HG03521 (cell line): ENCODE measurements at regions not wholly inside any gene's neighbourhood (a gene's known extent, or its start where the extent isn't known, plus 50 kb on each side); places are given as distances from the start of the nearest gene placed in this dataset.

Source experiments
- ATAC-seq: cut with Tn5 transposase; IDR thresholded peaks from one replicate; pipeline ENCODE4 v1.9.1; 2021; ENCODE audit warnings: mild to moderate bottlenecking, moderate library complexity; ENCODE audit not compliant: unreplicated experiment

- no peak for ATAC-seq
These were observed 355.0 kb downstream of the CDH26 start for GRCh38 chr20:60313191-60313590.

GRCh38 chr20:60313614-60314013 lies 355.4 kb downstream of the CDH26 start:
- no peak for ATAC-seq

GRCh38 chr20:60314727-60315126 lies 356.5 kb downstream of the CDH26 start:
- no peak for ATAC-seq

GRCh38 chr20:60316476-60317158 lies 358.4 kb downstream of the CDH26 start:
- ATAC-seq, result no peak

- no peak for ATAC-seq
These were observed 359.2 kb downstream of the CDH26 start for GRCh38 chr20:60317401-60317800.

- ATAC-seq, result no peak
These were observed 363.4 kb downstream of the CDH26 start for GRCh38 chr20:60321601-60322000.

GRCh38 chr20:60326821-60327220 lies 368.6 kb downstream of the CDH26 start:
- ATAC-seq, result no peak

- ATAC-seq, result no peak
These were observed 369.9 kb downstream of the CDH26 start for GRCh38 chr20:60327971-60328660.

- no peak for ATAC-seq
These were observed 372.2 kb downstream of the CDH26 start for GRCh38 chr20:60330461-60330860.

GRCh38 chr20:60331688-60332300 lies 373.6 kb downstream of the CDH26 start:
- ATAC-seq, result no peak

- ATAC-seq, result no peak
These were observed 374.3 kb downstream of the CDH26 start for GRCh38 chr20:60332523-60332922.

GRCh38 chr20:60334911-60335310 lies 376.7 kb downstream of the CDH26 start:
- no peak for ATAC-seq

GRCh38 chr20:60338556-60338955 lies 380.3 kb downstream of the CDH26 start:
- no peak for ATAC-seq

GRCh38 chr20:60339738-60340137 lies 381.5 kb downstream of the CDH26 start:
- no peak for ATAC-seq

GRCh38 chr20:60340232-60340631 lies 382.0 kb downstream of the CDH26 start:
- ATAC-seq, result no peak

GRCh38 chr20:60341062-60341461 lies 382.8 kb downstream of the CDH26 start:
- ATAC-seq, result no peak

GRCh38 chr20:60345106-60345505 lies 386.9 kb downstream of the CDH26 start:
- ATAC-seq, result no peak

- no peak for ATAC-seq
These were observed 391.2 kb downstream of the CDH26 start for GRCh38 chr20:60349418-60349817.

- no peak for ATAC-seq
These were observed 393.8 kb downstream of the CDH26 start for GRCh38 chr20:60352017-60352416.

GRCh38 chr20:60352596-60352995 lies 394.4 kb downstream of the CDH26 start:
- no peak for ATAC-seq

GRCh38 chr20:60354024-60354580 lies 395.9 kb downstream of the CDH26 start:
- ATAC-seq, result no peak

GRCh38 chr20:60358101-60358500 lies 399.9 kb downstream of the CDH26 start:
- ATAC-seq, result no peak
